Mucosa of gallbladder (tissue), 1 donor: ENCODE measurements at regions not wholly inside any gene's neighbourhood (a gene's known extent, or its start where the extent isn't known, plus 50 kb on each side); places are given as distances from the start of the nearest gene placed in this dataset.

Source experiments
- DNase-seq: peaks from one replicate; pipeline ENCODE4 v3.0.0-alpha.2; 2020; ENCODE audit warnings: low spot score
- donor health status: DM: no; HTN: no; CAD: no.

DNA sequence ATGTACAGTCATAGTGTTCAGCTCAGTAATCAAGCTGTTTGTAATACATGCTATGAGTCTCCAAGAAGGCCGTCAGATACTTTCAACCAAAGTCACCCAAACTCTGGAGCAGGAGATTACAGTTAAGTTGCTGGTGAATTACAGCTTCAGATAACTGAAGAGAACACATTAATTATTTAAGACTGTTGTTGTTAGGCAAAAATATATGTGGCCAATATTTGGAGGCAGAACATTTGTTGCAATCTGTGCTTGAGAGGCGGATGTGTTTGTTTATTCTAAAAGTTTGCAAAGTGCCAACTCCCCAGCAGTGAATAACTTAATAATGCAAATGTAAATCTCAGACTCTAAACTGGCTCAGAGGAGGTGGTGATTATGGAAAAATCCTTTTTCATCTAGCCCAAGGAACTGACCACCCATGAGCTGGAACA lies 300.7 kb upstream of the TBX3 start:
- no peak for DNase-seq

DNA sequence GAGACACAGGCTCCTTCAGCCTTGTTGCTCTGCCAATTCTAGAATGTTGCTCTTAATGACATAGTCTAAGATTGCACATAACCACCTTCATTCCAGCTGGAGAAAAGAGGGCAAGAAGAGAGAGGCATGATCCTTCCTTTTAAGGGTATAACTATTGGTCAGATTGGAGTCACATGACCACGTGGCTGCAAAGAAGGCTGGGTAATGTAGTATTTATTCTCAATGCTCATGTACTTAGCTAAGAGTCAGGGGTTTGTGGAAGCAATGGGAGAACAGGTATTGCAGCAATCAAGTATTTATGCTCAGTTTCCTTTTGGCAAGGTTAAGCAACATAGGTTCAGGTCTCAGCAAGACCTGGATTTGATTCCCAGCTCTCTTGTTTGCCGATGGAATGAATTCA lies 298.8 kb upstream of the TBX3 start:
- no peak for DNase-seq

DNA sequence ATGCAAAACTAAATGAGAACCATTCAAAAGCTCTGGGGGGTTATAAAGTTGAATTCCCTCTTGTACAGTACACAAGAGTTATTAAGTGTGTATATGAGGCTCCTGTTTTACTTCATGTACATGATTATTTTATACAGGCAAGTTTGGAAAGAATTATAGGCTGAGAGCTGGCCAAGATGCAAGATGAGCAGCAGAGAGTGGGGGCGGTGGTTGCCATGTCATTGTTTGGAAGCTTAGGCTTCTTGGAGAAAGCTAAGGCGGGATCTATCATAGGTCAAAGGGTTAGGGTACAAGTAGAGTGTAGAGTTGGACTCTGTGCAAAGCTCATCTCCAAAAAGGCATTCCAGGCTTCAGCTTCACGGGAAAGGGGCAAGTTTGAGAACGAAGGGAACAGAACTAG lies 297.1 kb upstream of the TBX3 start:
- no peak for DNase-seq

GRCh38 chr12:114976959-114977358 lies 293.0 kb upstream of the TBX3 start:
- no peak for DNase-seq

DNA sequence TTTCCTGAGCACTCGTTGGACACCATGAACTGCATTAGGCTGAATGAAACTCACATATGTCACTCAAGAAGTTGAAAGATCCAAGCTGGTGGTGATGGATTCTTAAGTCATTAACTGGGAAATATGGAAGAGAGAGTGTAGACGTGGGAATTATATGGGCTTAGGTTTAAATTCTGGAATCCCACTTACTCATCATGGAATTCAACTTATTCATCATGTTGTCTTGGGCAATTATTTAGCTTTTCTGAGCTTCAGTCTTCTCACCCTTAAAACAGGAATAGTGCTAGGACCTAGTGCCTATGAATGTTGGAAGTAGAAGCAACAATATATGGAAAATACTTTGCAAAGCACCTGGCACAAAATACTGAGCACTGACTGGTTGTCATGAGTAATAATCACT lies 292.4 kb upstream of the TBX3 start:
- no peak for DNase-seq

GRCh38 chr12:114975640-114976310 lies 291.8 kb upstream of the TBX3 start:
- no peak for DNase-seq

DNA sequence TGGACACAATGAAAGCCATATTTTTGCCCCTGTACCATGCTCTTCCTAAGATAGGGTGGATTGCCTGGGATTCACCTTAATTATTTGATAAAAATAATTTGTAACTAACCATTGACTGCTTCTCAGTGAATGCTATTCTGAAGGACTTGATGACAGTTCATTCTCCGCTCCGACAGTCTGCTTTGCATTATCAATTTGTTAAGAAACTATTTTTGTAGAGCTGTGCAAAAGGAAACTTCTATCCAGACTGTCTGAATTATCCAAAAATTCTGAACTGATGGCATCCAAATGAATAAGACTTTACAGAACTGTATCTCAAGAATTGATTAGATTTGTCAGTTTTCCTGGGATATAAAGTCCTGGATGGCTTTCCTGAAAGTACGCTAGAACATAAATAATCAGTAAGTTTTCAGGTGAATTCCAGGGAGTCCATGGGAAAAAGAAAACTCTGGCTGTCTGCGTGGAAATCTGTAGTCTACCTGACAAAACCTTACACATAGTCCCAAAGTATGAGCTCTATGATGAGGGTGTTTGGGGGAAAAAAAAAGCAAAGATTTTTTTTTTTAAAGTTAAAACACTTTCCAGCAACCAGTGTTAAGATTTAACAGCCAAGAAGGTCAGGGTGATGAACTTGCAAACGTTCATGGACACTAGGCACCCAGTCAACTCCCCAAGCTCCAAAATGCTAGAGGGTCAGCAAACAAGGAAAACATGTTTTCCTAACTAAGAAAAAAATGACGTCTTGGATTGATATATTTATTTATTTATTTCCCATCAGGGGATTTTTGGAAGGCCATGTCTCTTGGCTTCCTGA lies 291.1 kb upstream of the TBX3 start:
- DNase-seq: no peak

DNA sequence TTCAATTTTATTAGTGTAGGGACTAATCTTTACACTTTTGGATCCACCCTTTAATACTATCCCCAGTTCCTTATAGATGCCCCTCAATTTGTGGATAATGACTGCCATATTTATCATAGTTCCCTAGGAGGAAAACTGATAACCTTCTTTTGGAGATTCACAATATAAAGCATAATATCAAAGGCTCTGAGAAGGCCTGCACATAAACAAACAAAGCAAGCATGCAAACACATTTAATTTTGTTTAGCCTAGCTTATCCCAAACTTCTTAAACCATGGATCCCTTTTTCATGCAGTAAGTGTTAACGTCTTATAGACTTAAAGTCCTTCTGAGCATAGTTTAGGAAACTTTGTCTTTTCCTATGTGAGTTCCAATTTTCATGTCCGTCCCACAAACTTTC lies 290.4 kb upstream of the TBX3 start:
- no peak for DNase-seq

GRCh38 chr12:114968727-114969126 lies 284.8 kb upstream of the TBX3 start:
- no peak for DNase-seq

- no peak for DNase-seq
Observed at GRCh38 chr12:114967151-114967550, 283.2 kb upstream of the TBX3 start.

DNA sequence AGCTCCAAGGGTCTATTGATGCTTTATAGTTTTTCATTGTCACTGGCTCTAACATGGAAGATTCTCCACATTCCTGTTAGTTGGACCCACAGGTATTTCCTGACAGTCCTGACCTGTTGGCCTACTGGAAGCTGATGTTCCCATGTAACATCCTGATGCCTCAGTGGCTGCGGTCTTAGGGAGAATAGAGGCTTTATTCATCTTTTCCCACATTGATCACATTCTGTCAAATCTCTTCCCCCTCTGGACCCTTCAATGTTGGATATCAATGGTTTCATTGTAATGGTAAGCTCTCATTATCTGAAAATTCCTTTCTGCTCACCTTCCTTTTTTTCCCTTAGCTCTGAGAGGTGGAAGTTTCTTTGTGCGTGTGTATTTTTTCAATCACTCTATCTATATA lies 280.9 kb upstream of the TBX3 start:
- DNase-seq: no peak

GRCh38 chr12:114963846-114964245 lies 279.9 kb upstream of the TBX3 start:
- DNase-seq: no peak

DNA sequence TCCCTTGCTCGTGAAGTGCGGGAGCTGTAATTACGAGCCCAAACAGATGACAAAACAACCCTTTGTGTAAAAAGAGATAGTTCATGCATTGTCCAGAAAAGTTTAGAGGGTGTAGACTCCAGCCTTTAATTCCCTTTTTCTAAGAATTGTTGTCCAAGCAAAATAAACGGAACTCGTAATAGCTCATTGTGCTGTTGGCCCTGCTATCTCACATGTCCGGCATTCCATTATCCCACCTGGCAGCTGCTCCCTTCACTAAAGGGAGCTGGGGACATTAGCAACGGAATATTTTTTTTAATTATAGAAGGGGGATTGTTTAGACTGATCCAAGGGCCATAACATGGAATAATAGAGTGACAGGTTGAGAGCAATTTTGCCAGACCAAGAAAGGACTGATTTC lies 277.5 kb upstream of the TBX3 start:
- DNase-seq: no peak

DNA sequence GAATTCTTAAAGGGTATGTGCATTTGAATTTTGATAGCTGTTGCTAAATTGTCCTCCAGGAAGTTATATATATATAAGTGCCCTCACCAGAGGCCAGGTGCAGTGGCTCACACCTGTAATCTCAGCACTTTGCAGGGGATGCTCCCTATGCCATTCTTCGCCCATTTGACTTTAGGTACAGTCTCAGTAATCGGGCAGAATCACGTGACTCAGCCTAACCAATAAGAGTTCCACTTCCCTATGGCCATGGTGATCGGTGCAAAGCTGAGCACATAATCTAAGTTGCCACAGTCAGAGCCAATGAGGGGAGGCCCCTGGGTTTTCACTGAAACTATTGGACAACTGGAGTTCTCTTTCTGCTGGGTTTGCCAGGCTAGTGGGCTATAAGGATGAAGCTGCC lies 274.6 kb upstream of the TBX3 start:
- no peak for DNase-seq

DNA sequence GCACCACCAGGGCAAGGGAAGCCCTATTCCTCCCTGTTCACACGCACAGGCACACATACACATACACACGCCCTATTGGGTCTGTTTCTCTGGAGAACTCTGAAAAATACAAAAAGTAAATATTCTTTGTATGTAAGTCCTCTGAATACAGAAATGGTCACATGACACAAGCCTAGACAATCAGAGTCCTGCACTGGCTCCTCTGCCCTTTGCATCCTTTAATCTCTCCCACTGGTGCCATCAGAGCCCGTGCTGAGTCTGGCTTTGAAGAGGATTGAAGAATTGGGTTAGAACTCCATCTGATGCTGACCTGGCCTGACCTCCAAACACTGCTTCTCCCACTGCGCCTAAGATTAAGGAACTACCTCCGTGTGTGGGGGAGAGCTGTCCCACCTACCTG lies 273.2 kb upstream of the TBX3 start:
- no peak for DNase-seq

DNA sequence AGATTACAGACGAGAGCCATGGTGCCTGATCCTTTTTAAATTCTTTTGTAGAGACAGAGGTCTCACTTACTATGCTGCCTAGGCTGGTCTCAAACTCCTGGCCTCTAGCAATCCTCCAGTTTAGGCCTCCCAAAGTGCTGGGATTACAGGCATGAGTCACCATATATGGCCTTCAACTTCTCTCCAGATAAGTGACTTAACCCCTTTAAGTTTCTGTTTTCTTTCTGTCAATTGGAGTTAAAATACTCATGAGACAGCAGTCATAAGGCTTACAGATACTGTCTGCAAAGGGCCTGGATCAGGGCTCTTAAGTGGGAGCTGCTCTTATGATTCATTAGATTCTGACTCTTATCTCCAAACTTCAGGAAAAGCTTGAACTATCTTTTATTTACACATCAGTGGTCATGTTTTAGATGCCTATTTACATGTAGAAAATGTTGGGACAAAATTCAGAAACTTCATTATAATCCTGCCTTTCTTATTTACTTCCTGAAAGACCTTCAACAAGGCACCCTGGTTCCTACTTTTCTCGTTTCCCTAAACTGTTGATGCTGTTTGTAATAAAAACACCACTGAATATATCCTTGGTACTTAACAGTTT lies 271.5 kb upstream of the TBX3 start:
- DNase-seq: no peak

- DNase-seq: no peak
Observed at GRCh38 chr12:114954511-114955055, 270.6 kb upstream of the TBX3 start.

DNA sequence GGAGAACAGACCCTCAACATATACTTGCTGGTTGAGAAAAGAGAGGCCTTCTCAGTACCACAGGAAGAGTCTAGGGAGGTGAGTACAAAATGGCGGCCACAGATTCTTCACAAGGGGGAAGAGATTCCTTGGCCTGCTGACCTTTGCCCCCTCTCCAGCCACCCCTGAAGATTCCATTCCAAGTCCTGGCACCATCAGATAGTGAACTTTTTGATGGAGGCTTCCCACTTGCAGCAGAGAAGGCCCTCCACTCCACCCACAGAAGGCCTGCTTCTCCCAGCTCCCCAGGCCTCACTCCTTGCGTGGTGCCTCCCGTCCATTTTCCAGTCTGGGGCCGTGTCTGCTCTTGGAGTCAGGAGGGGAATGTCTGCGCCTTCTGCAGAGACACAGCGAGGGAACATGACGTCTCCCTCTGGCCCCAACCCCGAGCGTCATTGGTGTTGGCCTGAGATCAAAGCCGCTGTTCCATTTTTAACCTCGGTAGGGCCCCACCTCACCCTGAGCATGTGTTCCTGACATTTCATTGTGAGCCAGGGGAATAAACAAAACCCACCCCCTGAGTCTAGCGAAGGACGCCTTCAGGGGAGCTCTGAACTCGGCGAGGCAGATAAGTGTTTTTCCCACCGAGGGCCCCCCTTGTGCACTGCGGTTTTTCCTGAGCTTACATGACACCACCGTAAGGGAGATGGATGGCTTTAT lies 268.7 kb upstream of the TBX3 start:
- DNase-seq: peak; percentile 21

DNA sequence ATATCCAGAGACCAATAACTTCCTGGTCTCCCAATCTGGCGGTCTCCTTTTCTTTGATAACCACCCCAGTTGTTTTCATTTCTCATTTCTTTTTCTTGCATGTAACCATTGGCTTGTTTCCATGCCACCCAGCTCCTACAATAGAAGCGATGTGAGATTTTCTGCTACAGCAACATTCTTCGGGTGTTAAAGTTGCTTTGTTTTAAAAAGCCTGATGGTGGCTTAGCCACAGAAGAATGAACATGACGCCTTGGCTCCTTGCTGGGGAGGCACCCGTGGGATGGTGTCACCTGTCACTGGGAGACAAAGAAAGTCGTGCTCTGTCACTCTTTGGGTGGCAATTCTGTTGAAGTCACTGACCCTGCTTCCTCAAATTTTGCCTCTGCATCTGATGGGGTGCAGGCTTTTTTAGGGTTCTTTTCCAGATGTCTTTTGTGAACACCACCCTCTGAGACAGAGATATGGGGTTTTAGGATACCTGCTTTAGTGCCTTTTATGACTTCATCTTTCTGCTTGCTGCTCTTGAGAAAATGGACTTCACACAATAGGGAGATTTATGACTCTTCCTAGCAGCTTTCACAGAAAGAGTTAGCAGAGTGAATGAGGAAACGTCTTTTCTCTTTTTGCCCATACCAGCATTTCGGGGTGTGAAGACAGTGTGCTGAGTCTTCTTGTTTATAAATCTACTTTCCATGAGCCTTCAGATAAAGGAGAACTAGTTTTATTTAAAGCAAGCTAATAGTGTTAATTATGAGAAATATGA lies 265.3 kb upstream of the TBX3 start:
- DNase-seq: no peak

DNA sequence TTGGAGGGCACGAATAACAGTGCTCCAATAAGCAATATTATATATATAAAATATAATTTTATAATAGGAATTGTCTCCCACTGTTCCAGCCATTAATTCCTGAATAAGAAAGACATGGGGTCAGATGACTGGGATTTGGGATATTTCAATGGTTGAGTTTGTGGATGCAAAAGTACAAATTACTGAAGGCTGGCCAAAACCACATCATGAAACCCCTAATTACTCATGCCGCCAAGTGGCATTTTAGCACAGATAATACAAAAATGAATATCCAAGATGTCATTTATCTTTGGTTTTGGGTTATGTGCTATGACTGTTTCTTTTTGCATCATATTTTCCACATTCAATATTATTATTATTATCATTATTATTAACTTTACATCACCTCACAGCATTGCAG lies 261.4 kb upstream of the TBX3 start:
- no peak for DNase-seq

DNA sequence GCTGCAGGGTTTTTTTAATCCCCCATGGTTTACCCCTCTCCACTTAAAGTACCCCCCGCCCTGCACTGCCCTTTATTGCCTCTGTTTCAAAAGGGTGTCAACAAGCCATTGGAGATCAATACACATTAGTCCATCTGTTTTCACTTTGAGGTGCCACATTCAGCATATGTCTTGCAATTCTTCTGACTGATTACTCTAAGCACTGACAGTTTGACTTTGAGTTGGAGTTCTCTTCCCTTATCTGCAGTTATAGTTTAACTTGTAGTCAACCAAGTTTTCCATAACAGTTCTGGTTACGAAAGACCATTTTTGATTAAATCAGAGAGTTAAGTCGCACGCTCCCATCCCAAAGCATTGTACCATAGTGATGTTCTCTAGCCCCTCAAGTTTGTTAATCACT lies 260.8 kb upstream of the TBX3 start:
- no peak for DNase-seq

GRCh38 chr12:114943601-114944000 lies 259.6 kb upstream of the TBX3 start:
- no peak for DNase-seq
